NCI-H345 treated with DMSO at 0.1 percent for 48 hours (cell line): ENCODE measurements at regions not wholly inside any gene's neighbourhood (a gene's known extent, or its start where the extent isn't known, plus 50 kb on each side); places are given as distances from the start of the nearest gene placed in this dataset.

Experiments used
- DNase-seq: peaks from one replicate; lab custom pipeline; 2025; ENCODE audit not compliant: unreplicated experiment; lab: John Stamatoyannopoulos, UW

- no peak for DNase-seq
Measured at GRCh38 chr10:52855546-52856325, 83.2 kb upstream of the MBL2 start.

GRCh38 chr10:52853704-52854103 lies 81.1 kb upstream of the MBL2 start:
- DNase-seq: no peak

DNA sequence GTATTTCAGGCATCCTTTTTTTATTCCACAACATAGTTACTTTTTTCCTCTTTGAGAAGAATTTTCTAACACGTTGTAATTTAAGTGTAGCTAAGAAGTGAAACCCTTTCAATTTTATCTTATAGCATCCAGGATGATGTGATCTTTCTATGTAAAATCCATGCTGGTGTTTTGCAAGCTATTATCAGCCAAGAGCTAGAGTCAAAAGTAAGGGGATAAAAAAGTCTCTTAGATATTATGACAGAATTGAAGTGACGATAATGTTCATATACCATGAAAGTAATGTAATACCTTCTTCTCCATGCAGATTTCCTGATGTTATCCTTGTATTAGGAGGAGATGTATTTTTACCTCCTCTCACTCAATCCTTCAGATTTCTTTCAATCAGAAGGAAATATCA lies 64.2 kb upstream of the MBL2 start:
- DNase-seq: no peak
